HL-60 (cell line): ENCODE measurements at regions not wholly inside any gene's neighbourhood (a gene's known extent, or its start where the extent isn't known, plus 50 kb on each side); places are given as distances from the start of the nearest gene placed in this dataset.

ENCODE experiments used
- GABPA ChIP-seq: IDR thresholded peaks from 2 replicates; pipeline ENCODE4 v1.6.1; 2012; ENCODE audit warnings: low read depth
- POLR2AphosphoS5 ChIP-seq: IDR thresholded peaks from 2 replicates; pipeline ENCODE4 v1.6.1; 2012; ENCODE audit warnings: low read depth
- SPI1 ChIP-seq: IDR thresholded peaks from 2 replicates; pipeline ENCODE4 v1.6.1; 2012; ENCODE audit warnings: low read depth, mild to moderate bottlenecking, borderline replicate concordance
- TF ChIP-seq, protein P1 (sequence below): IDR thresholded peaks from one replicate; pipeline ENCODE4 v1.5.1; 2011; ENCODE audit warnings: low read length, control low read depth, inconsistent platforms; ENCODE audit not compliant: insufficient read depth
- TF ChIP-seq, protein P2 (sequence below): IDR thresholded peaks from 2 replicates; pipeline ENCODE4 v1.6.1; 2012; ENCODE audit warnings: low read depth; ENCODE audit not compliant: insufficient replicate concordance

DNA sequence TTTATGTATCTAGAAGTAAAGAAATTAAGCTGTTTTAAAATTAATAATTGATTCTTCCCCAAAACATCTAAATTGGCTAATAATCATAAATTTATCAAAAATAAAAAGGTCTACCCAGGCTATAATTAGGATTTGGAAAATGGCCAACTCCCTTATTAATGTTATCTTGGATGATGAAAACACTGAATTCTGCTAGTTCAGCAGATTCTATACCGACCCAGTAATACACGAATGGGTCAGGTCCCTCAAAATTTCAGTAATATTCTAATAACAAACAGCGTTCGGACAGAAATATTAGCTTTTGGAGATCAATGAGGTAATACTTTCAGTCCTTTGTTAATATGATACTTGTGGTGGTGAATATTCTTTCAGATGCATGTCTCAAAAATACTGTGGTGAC, 360.7 kb upstream of the MGMT start:
- TF ChIP-seq, protein P1, sequence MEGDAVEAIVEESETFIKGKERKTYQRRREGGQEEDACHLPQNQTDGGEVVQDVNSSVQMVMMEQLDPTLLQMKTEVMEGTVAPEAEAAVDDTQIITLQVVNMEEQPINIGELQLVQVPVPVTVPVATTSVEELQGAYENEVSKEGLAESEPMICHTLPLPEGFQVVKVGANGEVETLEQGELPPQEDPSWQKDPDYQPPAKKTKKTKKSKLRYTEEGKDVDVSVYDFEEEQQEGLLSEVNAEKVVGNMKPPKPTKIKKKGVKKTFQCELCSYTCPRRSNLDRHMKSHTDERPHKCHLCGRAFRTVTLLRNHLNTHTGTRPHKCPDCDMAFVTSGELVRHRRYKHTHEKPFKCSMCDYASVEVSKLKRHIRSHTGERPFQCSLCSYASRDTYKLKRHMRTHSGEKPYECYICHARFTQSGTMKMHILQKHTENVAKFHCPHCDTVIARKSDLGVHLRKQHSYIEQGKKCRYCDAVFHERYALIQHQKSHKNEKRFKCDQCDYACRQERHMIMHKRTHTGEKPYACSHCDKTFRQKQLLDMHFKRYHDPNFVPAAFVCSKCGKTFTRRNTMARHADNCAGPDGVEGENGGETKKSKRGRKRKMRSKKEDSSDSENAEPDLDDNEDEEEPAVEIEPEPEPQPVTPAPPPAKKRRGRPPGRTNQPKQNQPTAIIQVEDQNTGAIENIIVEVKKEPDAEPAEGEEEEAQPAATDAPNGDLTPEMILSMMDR, result no peak
- TF ChIP-seq, protein P2, sequence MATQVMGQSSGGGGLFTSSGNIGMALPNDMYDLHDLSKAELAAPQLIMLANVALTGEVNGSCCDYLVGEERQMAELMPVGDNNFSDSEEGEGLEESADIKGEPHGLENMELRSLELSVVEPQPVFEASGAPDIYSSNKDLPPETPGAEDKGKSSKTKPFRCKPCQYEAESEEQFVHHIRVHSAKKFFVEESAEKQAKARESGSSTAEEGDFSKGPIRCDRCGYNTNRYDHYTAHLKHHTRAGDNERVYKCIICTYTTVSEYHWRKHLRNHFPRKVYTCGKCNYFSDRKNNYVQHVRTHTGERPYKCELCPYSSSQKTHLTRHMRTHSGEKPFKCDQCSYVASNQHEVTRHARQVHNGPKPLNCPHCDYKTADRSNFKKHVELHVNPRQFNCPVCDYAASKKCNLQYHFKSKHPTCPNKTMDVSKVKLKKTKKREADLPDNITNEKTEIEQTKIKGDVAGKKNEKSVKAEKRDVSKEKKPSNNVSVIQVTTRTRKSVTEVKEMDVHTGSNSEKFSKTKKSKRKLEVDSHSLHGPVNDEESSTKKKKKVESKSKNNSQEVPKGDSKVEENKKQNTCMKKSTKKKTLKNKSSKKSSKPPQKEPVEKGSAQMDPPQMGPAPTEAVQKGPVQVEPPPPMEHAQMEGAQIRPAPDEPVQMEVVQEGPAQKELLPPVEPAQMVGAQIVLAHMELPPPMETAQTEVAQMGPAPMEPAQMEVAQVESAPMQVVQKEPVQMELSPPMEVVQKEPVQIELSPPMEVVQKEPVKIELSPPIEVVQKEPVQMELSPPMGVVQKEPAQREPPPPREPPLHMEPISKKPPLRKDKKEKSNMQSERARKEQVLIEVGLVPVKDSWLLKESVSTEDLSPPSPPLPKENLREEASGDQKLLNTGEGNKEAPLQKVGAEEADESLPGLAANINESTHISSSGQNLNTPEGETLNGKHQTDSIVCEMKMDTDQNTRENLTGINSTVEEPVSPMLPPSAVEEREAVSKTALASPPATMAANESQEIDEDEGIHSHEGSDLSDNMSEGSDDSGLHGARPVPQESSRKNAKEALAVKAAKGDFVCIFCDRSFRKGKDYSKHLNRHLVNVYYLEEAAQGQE, result no peak
- TF ChIP-seq POLR2AphosphoS5, result no peak
- no peak for TF ChIP-seq GABPA
- TF ChIP-seq SPI1, result no peak
